CD4-positive, alpha-beta T cell treated with Interleukin-12 subunit alpha and Interleukin-12 subunit beta, for 1 hour (primary cell): ENCODE measurements at regions not wholly inside any gene's neighbourhood (a gene's known extent, or its start where the extent isn't known, plus 50 kb on each side); places are given as distances from the start of the nearest gene placed in this dataset.

Experiments
- DNase-seq: peaks from one replicate; pipeline ENCODE4 v3.0.0-alpha.2; 2020

GRCh38 chr12:90064852-90065801 lies 356.5 kb upstream of the ATP2B1 start:
- DNase-seq, result no peak

GRCh38 chr12:90062799-90063198 lies 354.2 kb upstream of the ATP2B1 start:
- DNase-seq, result peak; percentile 4

- DNase-seq, result no peak
Measured at GRCh38 chr12:90061809-90062208, 353.2 kb upstream of the ATP2B1 start.

GRCh38 chr12:90060031-90060430 lies 351.4 kb upstream of the ATP2B1 start:
- no peak for DNase-seq

- DNase-seq, result no peak
Measured at GRCh38 chr12:90058704-90059103, 350.1 kb upstream of the ATP2B1 start.

GRCh38 chr12:90055071-90055470 lies 346.4 kb upstream of the ATP2B1 start:
- no peak for DNase-seq

- DNase-seq, result no peak
Measured at GRCh38 chr12:90048918-90049317, 340.3 kb upstream of the ATP2B1 start.

GRCh38 chr12:90045559-90045958 lies 336.9 kb upstream of the ATP2B1 start:
- DNase-seq, result no peak

- no peak for DNase-seq
Measured at GRCh38 chr12:90044069-90044468, 335.4 kb upstream of the ATP2B1 start.

GRCh38 chr12:90042920-90043641 lies 334.4 kb upstream of the ATP2B1 start:
- no peak for DNase-seq

GRCh38 chr12:90038289-90038688 lies 329.7 kb upstream of the ATP2B1 start:
- no peak for DNase-seq

GRCh38 chr12:90037740-90038139 lies 329.1 kb upstream of the ATP2B1 start:
- DNase-seq, result no peak

- no peak for DNase-seq
Measured at GRCh38 chr12:90036637-90037036, 328.0 kb upstream of the ATP2B1 start.

GRCh38 chr12:90030726-90031125 lies 322.1 kb upstream of the ATP2B1 start:
- DNase-seq, result no peak

- DNase-seq, result no peak
Measured at GRCh38 chr12:90029317-90029716, 320.7 kb upstream of the ATP2B1 start.

GRCh38 chr12:90028635-90029051 lies 320.0 kb upstream of the ATP2B1 start:
- DNase-seq, result peak; percentile 7

GRCh38 chr12:90027889-90028634 lies 319.4 kb upstream of the ATP2B1 start:
- DNase-seq, result no peak

GRCh38 chr12:90027041-90027440 lies 318.4 kb upstream of the ATP2B1 start:
- DNase-seq, result no peak

GRCh38 chr12:90026516-90026915 lies 317.9 kb upstream of the ATP2B1 start:
- DNase-seq, result no peak

- no peak for DNase-seq
Measured at GRCh38 chr12:90024262-90024661, 315.6 kb upstream of the ATP2B1 start.

GRCh38 chr12:90023207-90023900 lies 314.7 kb upstream of the ATP2B1 start:
- no peak for DNase-seq

GRCh38 chr12:90021795-90022440 lies 313.3 kb upstream of the ATP2B1 start:
- no peak for DNase-seq
